Hepatocyte (in vitro differentiated cells): ENCODE measurements at regions not wholly inside any gene's neighbourhood (a gene's known extent, or its start where the extent isn't known, plus 50 kb on each side); places are given as distances from the start of the nearest gene placed in this dataset.

Source experiments
- DNase-seq: peaks from one replicate; pipeline ENCODE4 v3.0.0-alpha.2; 2016; ENCODE audit warnings: low spot score
- H2AFZ ChIP-seq: fragments of 200-600 bp; sonication (generic); 2 replicates; pipeline ENCODE4 v1.6.0; 2016; ENCODE audit warnings: antibody characterized with exemption, mild to moderate bottlenecking
- H3K27ac ChIP-seq: fragments of 200-600 bp; sonication (generic); 2 replicates; pipeline ENCODE4 v1.5.1; 2016; ENCODE audit warnings: mild to moderate bottlenecking
- H3K27me3 ChIP-seq: fragments of 200-600 bp; sonication (generic); 2 replicates; pipeline ENCODE4 v1.6.1; 2016
- H3K36me3 ChIP-seq: fragments of 200-600 bp; sonication (generic); replicated peaks from 2 replicates; pipeline ENCODE4 v1.5.1; 2016; ENCODE audit warnings: low read depth; ENCODE audit not compliant: insufficient read depth
- H3K4me1 ChIP-seq: fragments of 200-600 bp; sonication (generic); 2 replicates; pipeline ENCODE4 v1.5.1; 2016; ENCODE audit warnings: mild to moderate bottlenecking, moderate library complexity; ENCODE audit not compliant: insufficient read depth
- H3K4me2 ChIP-seq: fragments of 200-600 bp; sonication (generic); 2 replicates; pipeline ENCODE4 v1.6.0; 2016
- H3K4me3 ChIP-seq: fragments of 200-600 bp; sonication (generic); 2 replicates; pipeline ENCODE4 v1.5.1; 2016; ENCODE audit warnings: mild to moderate bottlenecking
- H3K79me2 ChIP-seq: fragments of 200-600 bp; sonication (generic); 2 replicates; pipeline ENCODE4 v1.6.0; 2017; ENCODE audit warnings: mild to moderate bottlenecking
- H3K9me2 ChIP-seq: fragments of 200-600 bp; sonication (generic); replicated peaks from 2 replicates; pipeline ENCODE4 v1.6.0; 2017; ENCODE audit warnings: mild to moderate bottlenecking; ENCODE audit not compliant: insufficient read depth
- H3K9me3 ChIP-seq: fragments of 200-600 bp; sonication (generic); 2 replicates; pipeline ENCODE4 v1.5.1; 2016; ENCODE audit warnings: low read depth, mild to moderate bottlenecking
- H4K20me1 ChIP-seq: fragments of 200-600 bp; sonication (generic); 2 replicates; pipeline ENCODE4 v1.6.0; 2016; ENCODE audit warnings: mild to moderate bottlenecking; ENCODE audit not compliant: insufficient read depth, poor library complexity, severe bottlenecking
- CTCF ChIP-seq: fragments of 200-600 bp; sonication (generic); IDR thresholded peaks from 2 replicates; pipeline ENCODE4 v1.5.1; 2016; ENCODE audit warnings: antibody characterized with exemption, mild to moderate bottlenecking; ENCODE audit not compliant: poor library complexity
- EZH2 ChIP-seq: fragments of 200-600 bp; sonication (generic); IDR thresholded peaks from 2 replicates; pipeline ENCODE4 v1.6.1; 2016; ENCODE audit warnings: antibody characterized with exemption, mild to moderate bottlenecking, borderline replicate concordance
- EZH2phosphoT487 ChIP-seq: fragments of 200-600 bp; sonication (generic); IDR thresholded peaks from one replicate; pipeline ENCODE4 v1.6.1; 2018; ENCODE audit warnings: antibody characterized with exemption, mild to moderate bottlenecking, low read depth, moderate library complexity; ENCODE audit not compliant: unreplicated experiment, severe bottlenecking
- WGBS: methylation state at CpG from one replicate; pipeline ENCODE4 v1.1.6; 2016; ENCODE audit warnings: low lambda C conversion rate; ENCODE audit errors: missing lambda C conversion rate; 5-methylcytosine and 5-hydroxymethylcytosine counted together

- Histone ChIP-seq H3K79me2 (no peaks in the 10 kb centered on the region), H3K4me3 (no peak overlapping the region), H3K4me1 (no peaks in the 10 kb centered on the region), H3K9me3 (no peaks in the 10 kb centered on the region), H3K9me2 (no peaks in the 10 kb centered on the region), H4K20me1 (no peaks in the 10 kb centered on the region), H3K4me2 (no peak overlapping the region), H3K27me3 (no peaks in the 10 kb centered on the region), H3K27ac (no peak overlapping the region), H3K36me3 (no peaks in the 10 kb centered on the region), H2AFZ (no peak overlapping the region)
- DNase-seq: no peak
- TF ChIP-seq CTCF (no peak), EZH2phosphoT487 (no peak), EZH2 (no peak)
- WGBS: 92% methylated on average over 2 of the region's 2 CpGs
Observed at GRCh38 chr5:39560726-39561125, 135.9 kb upstream of the DAB2 start.

GRCh38 chr5:39559923-39560322, 135.1 kb upstream of the DAB2 start:
- no peaks in the 10 kb centered on the region for H3K27me3 ChIP-seq
- no peaks in the 10 kb centered on the region for H3K36me3 ChIP-seq
- H3K4me2 ChIP-seq: no peak overlapping the region
- no peaks in the 10 kb centered on the region for H3K79me2 ChIP-seq
- H3K27ac ChIP-seq: no peak overlapping the region
- H2AFZ ChIP-seq: no peak overlapping the region
- no peak for DNase-seq
- WGBS: 87% methylated on average over 2 of the region's 2 CpGs
- TF ChIP-seq EZH2phosphoT487: no peak
- no peak for TF ChIP-seq EZH2
- no peak for TF ChIP-seq CTCF
- no peaks in the 10 kb centered on the region for H4K20me1 ChIP-seq
- no peaks in the 10 kb centered on the region for H3K9me3 ChIP-seq
- no peaks in the 10 kb centered on the region for H3K9me2 ChIP-seq
- no peaks in the 10 kb centered on the region for H3K4me1 ChIP-seq
- H3K4me3 ChIP-seq: no peak overlapping the region

GRCh38 chr5:39558541-39558940, 133.8 kb upstream of the DAB2 start:
- 64% methylated on average over 3 of the region's 3 CpGs for WGBS
- TF ChIP-seq EZH2: no peak
- no peak for TF ChIP-seq CTCF
- no peak for TF ChIP-seq EZH2phosphoT487

GRCh38 chr5:39555788-39556187, 131.0 kb upstream of the DAB2 start:
- Histone ChIP-seq H3K79me2 (no peaks in the 10 kb centered on the region), H3K4me2 (no peak overlapping the region), H3K27me3 (no peaks in the 10 kb centered on the region), H3K9me2 (no peaks in the 10 kb centered on the region), H3K27ac (no peak overlapping the region), H3K9me3 (no peaks in the 10 kb centered on the region), H2AFZ (no peak overlapping the region), H3K36me3 (no peaks in the 10 kb centered on the region), H3K4me3 (no peak overlapping the region), H4K20me1 (no peaks in the 10 kb centered on the region), H3K4me1 (no peaks in the 10 kb centered on the region)
- TF ChIP-seq EZH2phosphoT487 (no peak), CTCF (no peak), EZH2 (no peak)
- no peak for DNase-seq
- WGBS: 83% methylated on average over 4 of the region's 4 CpGs

More at GRCh38 chr5:39558541-39558940, 133.8 kb upstream of the DAB2 start:
- H3K27ac ChIP-seq: no peak overlapping the region
- H3K4me2 ChIP-seq: no peak overlapping the region
- H3K27me3 ChIP-seq: no peaks in the 10 kb centered on the region
- no peaks in the 10 kb centered on the region for H3K9me2 ChIP-seq
- H2AFZ ChIP-seq: no peak overlapping the region
- no peaks in the 10 kb centered on the region for H3K79me2 ChIP-seq
- H4K20me1 ChIP-seq: no peaks in the 10 kb centered on the region
- H3K9me3 ChIP-seq: no peaks in the 10 kb centered on the region
- DNase-seq: no peak
- no peak overlapping the region for H3K4me3 ChIP-seq
- no peaks in the 10 kb centered on the region for H3K4me1 ChIP-seq
- no peaks in the 10 kb centered on the region for H3K36me3 ChIP-seq
